ENCODE measurements at regions not wholly inside any gene's neighbourhood (a gene's known extent, or its start where the extent isn't known, plus 50 kb on each side); places are given as distances from the start of the nearest gene placed in this dataset.

DNA sequence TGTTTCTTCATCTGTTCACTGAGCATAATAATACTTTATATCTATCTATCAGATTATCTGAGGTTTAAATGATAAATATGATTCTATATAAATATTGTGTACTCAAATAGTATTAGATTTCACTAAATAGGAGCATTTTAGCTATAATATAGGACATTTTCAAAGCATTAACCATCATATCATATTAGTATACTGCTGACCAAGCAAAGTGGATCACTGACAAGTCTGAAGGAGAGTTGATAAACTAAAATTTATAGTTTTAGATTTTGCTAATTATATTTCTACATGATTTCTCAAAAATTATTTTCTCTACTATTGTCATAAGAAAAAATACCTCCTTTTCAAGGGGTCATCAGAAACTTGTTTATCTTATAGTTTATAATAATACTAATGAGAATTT lies 937.8 kb upstream of the LRATD1 start:
- CTCF ChIA-PET, result no interaction called here
- H3K27me3 Mint-ChIP-seq, result no peaks in the 10 kb centered on the region
- ATAC-seq (ENCODE audit: low read depth), result no peak

DNA sequence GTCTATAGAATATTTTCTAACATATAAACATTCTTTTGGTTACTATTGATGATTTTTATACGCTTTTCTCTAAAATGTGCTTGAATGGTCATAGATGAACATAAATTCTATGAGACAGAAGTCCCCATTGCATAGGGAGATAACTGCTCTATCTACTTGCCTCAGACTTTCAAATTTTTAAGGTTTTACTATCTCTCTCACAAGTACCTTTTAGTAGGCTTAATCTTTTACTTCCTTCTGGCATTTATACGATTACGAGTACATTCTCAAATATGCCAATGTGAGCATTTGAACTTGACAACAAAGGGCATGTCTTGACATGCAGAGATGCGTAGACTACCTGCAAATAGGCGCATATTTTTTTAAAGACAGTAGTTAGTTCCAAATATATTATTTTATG lies 935.9 kb upstream of the LRATD1 start:
- ATAC-seq (ENCODE audit: low read depth) (no peak), DNase-seq (no peak)
- no peak overlapping the region for H3K27ac ChIP-seq (ENCODE audit: low read length in 2 of 2)
- H3K4me1 ChIP-seq (ENCODE audit: control insufficient read depth in 2 of 2, insufficient read depth in 2 of 2, low read length in 2 of 2), result no peaks in the 10 kb centered on the region
- Mint-ChIP-seq H3K4me3 (no peak overlapping the region), H3K27ac (no peak overlapping the region), H3K27me3 (no peaks in the 10 kb centered on the region), H3K4me1 (no peaks in the 10 kb centered on the region), H3K9me3 (ENCODE audit: insufficient read depth) (peaks cover 5% of the 10 kb centered on the region)
- peaks cover 0 to 2% (median 0%) of the 10 kb centered on the region in 3 donors for H3K9me3 ChIP-seq (ENCODE audit: control extremely low read depth in 1 of 3, control insufficient read depth in 2 of 3, insufficient read depth in 1 of 3, low read length in 2 of 3)
- H3K4me3 ChIP-seq (ENCODE audit: control extremely low read depth in 1 of 5, extremely low read depth in 1 of 5, insufficient read depth in 1 of 5, low read depth in 2 of 5, low read length in 4 of 5), result no peak overlapping the region
- no peaks in the 10 kb centered on the region for H3K27me3 ChIP-seq (replicated peaks in 1 of 4; ENCODE audit: control extremely low read depth in 1 of 4, control insufficient read depth in 3 of 4, insufficient read depth in 4 of 4, low read length in 3 of 4)
- ChIA-PET POLR2A (no interaction called here), CTCF (no interaction called here)
- H3K9ac ChIP-seq (ENCODE audit: low read length), result no peak overlapping the region
- no peaks in the 10 kb centered on the region for H3K79me2 ChIP-seq (ENCODE audit: control insufficient read depth, insufficient read depth, low read length)
- intact Hi-C loops (cut with micrococcal nuclease), result no loop called here
- no peak overlapping the region for H2AFZ ChIP-seq (ENCODE audit: insufficient read depth, low read depth, low read length, poor library complexity, severe bottlenecking)
- H3K36me3 ChIP-seq (replicated peaks in 1 of 2; ENCODE audit: control extremely low read depth in 1 of 2, control insufficient read depth in 1 of 2, extremely low read depth in 1 of 2, insufficient read depth in 2 of 2, low read length in 1 of 2), result no peaks in the 10 kb centered on the region
- TF ChIP-seq, protein P1, sequence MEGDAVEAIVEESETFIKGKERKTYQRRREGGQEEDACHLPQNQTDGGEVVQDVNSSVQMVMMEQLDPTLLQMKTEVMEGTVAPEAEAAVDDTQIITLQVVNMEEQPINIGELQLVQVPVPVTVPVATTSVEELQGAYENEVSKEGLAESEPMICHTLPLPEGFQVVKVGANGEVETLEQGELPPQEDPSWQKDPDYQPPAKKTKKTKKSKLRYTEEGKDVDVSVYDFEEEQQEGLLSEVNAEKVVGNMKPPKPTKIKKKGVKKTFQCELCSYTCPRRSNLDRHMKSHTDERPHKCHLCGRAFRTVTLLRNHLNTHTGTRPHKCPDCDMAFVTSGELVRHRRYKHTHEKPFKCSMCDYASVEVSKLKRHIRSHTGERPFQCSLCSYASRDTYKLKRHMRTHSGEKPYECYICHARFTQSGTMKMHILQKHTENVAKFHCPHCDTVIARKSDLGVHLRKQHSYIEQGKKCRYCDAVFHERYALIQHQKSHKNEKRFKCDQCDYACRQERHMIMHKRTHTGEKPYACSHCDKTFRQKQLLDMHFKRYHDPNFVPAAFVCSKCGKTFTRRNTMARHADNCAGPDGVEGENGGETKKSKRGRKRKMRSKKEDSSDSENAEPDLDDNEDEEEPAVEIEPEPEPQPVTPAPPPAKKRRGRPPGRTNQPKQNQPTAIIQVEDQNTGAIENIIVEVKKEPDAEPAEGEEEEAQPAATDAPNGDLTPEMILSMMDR (IDR thresholded peaks at IDR 0.05), result no peak
- no peak for TF ChIP-seq EZH2 (IDR thresholded peaks at IDR 0.05; ENCODE audit: borderline replicate concordance, insufficient read depth, low read depth, low read length, poor library complexity, severe bottlenecking)
- no peaks in the 10 kb centered on the region for H4K20me1 ChIP-seq (ENCODE audit: control insufficient read depth, insufficient read depth, low read length, poor library complexity, severe bottlenecking)
- WGBS (ENCODE audit: insufficient coverage), result 100% methylated on average over 1 of the region's 5 CpGs
- no peak overlapping the region for H3K4me2 ChIP-seq (replicated peaks; ENCODE audit: low read depth, low read length, poor library complexity, severe bottlenecking)

More for the DNA sequence above, 937.8 kb upstream of the LRATD1 start:
- no peak overlapping the region for H2AFZ ChIP-seq (ENCODE audit: insufficient read depth, low read depth, low read length, poor library complexity, severe bottlenecking)
- Mint-ChIP-seq H3K4me1 (no peaks in the 10 kb centered on the region), H3K9me3 (ENCODE audit: insufficient read depth) (peaks cover 5% of the 10 kb centered on the region), H3K27ac (no peak overlapping the region), H3K4me3 (no peak overlapping the region)
- H3K4me3 ChIP-seq (ENCODE audit: control extremely low read depth in 1 of 5, extremely low read depth in 1 of 5, insufficient read depth in 1 of 5, low read depth in 2 of 5, low read length in 4 of 5), result no peak overlapping the region
- no peaks in the 10 kb centered on the region for H4K20me1 ChIP-seq (ENCODE audit: control insufficient read depth, insufficient read depth, low read length, poor library complexity, severe bottlenecking)
- no peak overlapping the region for H3K4me2 ChIP-seq (replicated peaks; ENCODE audit: low read depth, low read length, poor library complexity, severe bottlenecking)
- no peak for DNase-seq
- no peaks in the 10 kb centered on the region for H3K79me2 ChIP-seq (ENCODE audit: control insufficient read depth, insufficient read depth, low read length)
- H3K9me3 ChIP-seq (ENCODE audit: control extremely low read depth in 1 of 3, control insufficient read depth in 2 of 3, insufficient read depth in 1 of 3, low read length in 2 of 3), result peaks cover 0 to 2% (median 2%) of the 10 kb centered on the region in 3 donors
- no peaks in the 10 kb centered on the region for H3K36me3 ChIP-seq (replicated peaks in 1 of 2; ENCODE audit: control extremely low read depth in 1 of 2, control insufficient read depth in 1 of 2, extremely low read depth in 1 of 2, insufficient read depth in 2 of 2, low read length in 1 of 2)
- POLR2A ChIA-PET, result no interaction called here
- TF ChIP-seq EZH2 (IDR thresholded peaks at IDR 0.05; ENCODE audit: borderline replicate concordance, insufficient read depth, low read depth, low read length, poor library complexity, severe bottlenecking), result no peak
- TF ChIP-seq, protein P1 (IDR thresholded peaks at IDR 0.05), result no peak
- intact Hi-C loops (cut with micrococcal nuclease), result no loop called here
- no peak overlapping the region for H3K9ac ChIP-seq (ENCODE audit: low read length)
- H3K27ac ChIP-seq (ENCODE audit: low read length in 2 of 2), result no peak overlapping the region
- no peaks in the 10 kb centered on the region for H3K4me1 ChIP-seq (ENCODE audit: control insufficient read depth in 2 of 2, insufficient read depth in 2 of 2, low read length in 2 of 2)
- H3K27me3 ChIP-seq (replicated peaks in 1 of 4; ENCODE audit: control extremely low read depth in 1 of 4, control insufficient read depth in 3 of 4, insufficient read depth in 4 of 4, low read length in 3 of 4), result no peaks in the 10 kb centered on the region

All from B cell (primary cell).